ENCODE measurements at regions not wholly inside any gene's neighbourhood (a gene's known extent, or its start where the extent isn't known, plus 50 kb on each side); places are given as distances from the start of the nearest gene placed in this dataset.
"Not testable (repeated sequence)": the region's sequence is repeated elsewhere in the genome, so short reads cannot be mapped to it uniquely, and the experiment has no call there.

GRCh38 chr6:125597411-125598253 lies 151.8 kb upstream of the HEY2 start:
- no peak for DNase-seq

GRCh38 chr6:125598422-125598821 lies 151.0 kb upstream of the HEY2 start:
- DNase-seq = no peak

GRCh38 chr6:125604257-125604656 lies 145.2 kb upstream of the HEY2 start:
- DNase-seq = no peak

GRCh38 chr6:125611573-125612344 lies 137.7 kb upstream of the HEY2 start:
- DNase-seq = no peak

GRCh38 chr6:125612345-125612846 lies 137.0 kb upstream of the HEY2 start:
- DNase-seq = no peak

GRCh38 chr6:125618629-125619028 lies 130.8 kb upstream of the HEY2 start:
- no peak for DNase-seq

- DNase-seq = no peak
Observed at GRCh38 chr6:125623085-125623484, 126.3 kb upstream of the HEY2 start.

GRCh38 chr6:125631165-125631564 lies 118.3 kb upstream of the HEY2 start:
- DNase-seq = no peak

GRCh38 chr6:125636011-125636410 lies 113.4 kb upstream of the HEY2 start:
- DNase-seq = not testable (repeated sequence)

- no peak for DNase-seq
Observed at GRCh38 chr6:125636671-125637070, 112.8 kb upstream of the HEY2 start.

GRCh38 chr6:125637207-125637606 lies 112.2 kb upstream of the HEY2 start:
- no peak for DNase-seq

GRCh38 chr6:125639466-125640020 lies 109.9 kb upstream of the HEY2 start:
- DNase-seq = no peak

GRCh38 chr6:125640441-125641150 lies 108.8 kb upstream of the HEY2 start:
- DNase-seq = no peak

GRCh38 chr6:125643967-125644661 lies 105.3 kb upstream of the HEY2 start:
- DNase-seq = not testable (repeated sequence)

- no peak for DNase-seq
Observed at GRCh38 chr6:125647391-125647790, 102.0 kb upstream of the HEY2 start.

GRCh38 chr6:125653752-125654151 lies 95.7 kb upstream of the HEY2 start:
- not testable (repeated sequence) for DNase-seq

- no peak for DNase-seq
Observed at GRCh38 chr6:125655511-125655910, 93.9 kb upstream of the HEY2 start.

- no peak for DNase-seq
Observed at GRCh38 chr6:125656287-125656870, 93.1 kb upstream of the HEY2 start.

GRCh38 chr6:125658136-125658535 lies 91.3 kb upstream of the HEY2 start:
- DNase-seq = no peak

- no peak for DNase-seq
Observed at GRCh38 chr6:125658759-125659431, 90.5 kb upstream of the HEY2 start.

- no peak for DNase-seq
Observed at GRCh38 chr6:125659887-125660286, 89.5 kb upstream of the HEY2 start.

All from CD4-positive, alpha-beta T cell treated with Interleukin-21 for 1 hour (primary cell).